NCI-H774 (cell line): ENCODE measurements at regions not wholly inside any gene's neighbourhood (a gene's known extent, or its start where the extent isn't known, plus 50 kb on each side); places are given as distances from the start of the nearest gene placed in this dataset.

Source experiments
- DNase-seq: peaks from one replicate; lab custom pipeline; 2025; lab: John Stamatoyannopoulos, UW

GRCh38 chr13:111476197-111476596, 155.8 kb downstream of the TEX29 start:
- DNase-seq: no peak

- DNase-seq: no peak
Measured at GRCh38 chr13:111479412-111479811, 159.0 kb downstream of the TEX29 start.

GRCh38 chr13:111480503-111480902, 160.1 kb downstream of the TEX29 start:
- no peak for DNase-seq

GRCh38 chr13:111480976-111481375, 160.5 kb downstream of the TEX29 start:
- DNase-seq: peak; percentile 97

- no peak for DNase-seq
Measured at GRCh38 chr13:111482126-111482525, 161.7 kb downstream of the TEX29 start.

GRCh38 chr13:111482806-111483620, 162.6 kb downstream of the TEX29 start:
- no peak for DNase-seq

GRCh38 chr13:111483621-111483987, 163.2 kb downstream of the TEX29 start:
- no peak for DNase-seq

GRCh38 chr13:111484141-111484925, 163.9 kb downstream of the TEX29 start:
- peak; percentile 91 for DNase-seq

- DNase-seq: no peak
Measured at GRCh38 chr13:111484959-111485358, 164.5 kb downstream of the TEX29 start.

GRCh38 chr13:111485491-111486250, 165.2 kb downstream of the TEX29 start:
- DNase-seq: no peak

- no peak for DNase-seq
Measured at GRCh38 chr13:111486331-111486730, 165.9 kb downstream of the TEX29 start.

GRCh38 chr13:111486801-111487200, 166.4 kb downstream of the TEX29 start:
- DNase-seq: no peak

- no peak for DNase-seq
Measured at GRCh38 chr13:111488486-111489132, 168.2 kb downstream of the TEX29 start.

GRCh38 chr13:111489301-111489700, 168.9 kb downstream of the TEX29 start:
- no peak for DNase-seq

- DNase-seq: no peak
Measured at GRCh38 chr13:111490611-111491010, 170.2 kb downstream of the TEX29 start.

- DNase-seq: no peak
Measured at GRCh38 chr13:111491021-111491420, 170.6 kb downstream of the TEX29 start.

- DNase-seq: no peak
Measured at GRCh38 chr13:111491659-111492058, 171.2 kb downstream of the TEX29 start.

- DNase-seq: no peak
Measured at GRCh38 chr13:111492341-111492950, 172.0 kb downstream of the TEX29 start.

GRCh38 chr13:111492958-111493357, 172.5 kb downstream of the TEX29 start:
- DNase-seq: no peak

GRCh38 chr13:111493468-111493867, 173.0 kb downstream of the TEX29 start:
- no peak for DNase-seq

- DNase-seq: no peak
Measured at GRCh38 chr13:111494641-111495040, 174.2 kb downstream of the TEX29 start.
